Adrenal gland (tissue), 9 donors: ENCODE measurements at regions not wholly inside any gene's neighbourhood (a gene's known extent, or its start where the extent isn't known, plus 50 kb on each side); places are given as distances from the start of the nearest gene placed in this dataset.
A peak's percentile ranks its signal among the peaks of the same experiment; 100 is the strongest.

Source experiments
- DNase-seq, 7 donors: peaks; one replicate each; pipeline ENCODE4 v3.0.0-alpha.2; 2019 to 2020
- H3K27ac ChIP-seq, 5 donors: fragments of 200-600 bp; sonication (generic) in 4 of 5; 1 replicate in 3 of 5; 2 replicates in 2 of 5; pipeline versions ENCODE4 v1.5.1 to v1.8.0; 2016 to 2020; ENCODE audit warnings: mild to moderate bottlenecking in 1 of 5
- H3K27me3 ChIP-seq: fragments of 200-600 bp; 2 replicates; pipeline ENCODE4 v1.8.0; 2021
- H3K36me3 ChIP-seq, 2 donors: fragments of 200-600 bp; replicated peaks in 1 of 2; 1 replicate in 1 of 2; 2 replicates in 1 of 2; pipeline versions ENCODE4 v1.5.1 to v1.8.0; 2018 to 2022
- H3K4me1 ChIP-seq, 2 donors: fragments of 200-600 bp; replicated peaks in 1 of 2; 1 replicate in 1 of 2; 2 replicates in 1 of 2; pipeline versions ENCODE4 v1.5.1 to v1.8.0; 2018 to 2021
- H3K4me3 ChIP-seq, 4 donors: fragments of 200-600 bp; sonication (generic) in 3 of 4; one replicate each; pipeline ENCODE4 v1.5.1; 2016 to 2018
- H3K9me3 ChIP-seq, 3 donors: fragments of 200-600 bp; sonication (generic) in 1 of 3; replicated peaks in 1 of 3; 1 replicate in 2 of 3; 2 replicates in 1 of 3; pipeline versions ENCODE4 v1.5.1 to v1.8.0; 2016 to 2021
- POLR2A ChIP-seq, 2 donors: fragments of 450-650 bp; IDR thresholded peaks; one replicate each; pipeline ENCODE4 v1.6.1; 2017; ENCODE audit warnings: antibody characterized with exemption in 2 of 2, mild to moderate bottlenecking in 2 of 2, moderate library complexity in 1 of 2
- WGBS, 4 donors: extraction: QIAGEN DNeasy Blood & Tissue Kit in 2 of 4; methylation state at CpG; one replicate each; pipeline versions ENCODE4 v1.1.5 to v1.1.7; 2013 to 2017; 5-methylcytosine and 5-hydroxymethylcytosine counted together
- intact Hi-C, 2 donors: fragments of 100-400 bp; cut with DNase I; formaldehyde crosslinking; loops; one replicate each; pipeline versions ENCODE4 v1.14.1 to v1.15.0; 2022 to 2023
- TF ChIP-seq, protein P1 (sequence below), 6 experiments: fragments of 450-650 bp in 4 of 6; fragments of 200-600 bp in 2 of 6; sonication (generic) in 1 of 6; IDR thresholded peaks; 1 replicate in 5 of 6; 2 replicates in 1 of 6; pipeline versions ENCODE4 v1.5.1 to v1.8.0; 2016 to 2021; ENCODE audit warnings: antibody characterized with exemption in 6 of 6, mild to moderate bottlenecking in 2 of 6, moderate library complexity in 1 of 6
- donor health status: healthy with polysubstance abuse.
- donor health status: Bipolar disorder and iron deficiency.
- donor health status: DM: yes; HTN: yes; CAD: no.
- donor health status: DM: no; HTN: no; CAD: no.
- donor health status: DM: no; HTN: no; CAD: no.

DNA sequence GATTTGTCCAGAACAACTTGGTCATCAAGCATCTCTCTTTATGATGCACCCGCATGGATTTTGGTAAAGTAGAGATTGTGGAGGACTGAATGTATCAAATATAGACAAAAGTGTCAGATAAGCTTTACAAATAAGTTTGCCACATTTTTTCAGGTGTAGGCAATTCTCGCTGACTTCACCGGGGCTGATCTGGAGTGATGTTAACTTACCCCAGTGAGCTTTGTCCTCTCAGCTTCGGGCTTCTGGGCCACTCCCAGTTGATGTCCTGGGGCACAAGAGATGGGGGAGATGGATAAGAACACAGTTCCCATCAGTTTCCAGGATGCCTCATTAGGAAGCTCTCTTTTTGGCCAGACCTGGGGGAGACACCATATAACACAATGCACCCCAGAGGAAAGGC, 117.7 kb downstream of the ETS2 start:
- Histone ChIP-seq H3K27ac (no peak overlapping the region), H3K4me1 (peaks cover 6 to 29% of the 10 kb centered on the region in 2 donors), H3K9me3 (no peaks in the 10 kb centered on the region), H3K27me3 (no peaks in the 10 kb centered on the region), H3K36me3 (no peaks in the 10 kb centered on the region), H3K4me3 (no peak overlapping the region)
- TF ChIP-seq, protein P1, sequence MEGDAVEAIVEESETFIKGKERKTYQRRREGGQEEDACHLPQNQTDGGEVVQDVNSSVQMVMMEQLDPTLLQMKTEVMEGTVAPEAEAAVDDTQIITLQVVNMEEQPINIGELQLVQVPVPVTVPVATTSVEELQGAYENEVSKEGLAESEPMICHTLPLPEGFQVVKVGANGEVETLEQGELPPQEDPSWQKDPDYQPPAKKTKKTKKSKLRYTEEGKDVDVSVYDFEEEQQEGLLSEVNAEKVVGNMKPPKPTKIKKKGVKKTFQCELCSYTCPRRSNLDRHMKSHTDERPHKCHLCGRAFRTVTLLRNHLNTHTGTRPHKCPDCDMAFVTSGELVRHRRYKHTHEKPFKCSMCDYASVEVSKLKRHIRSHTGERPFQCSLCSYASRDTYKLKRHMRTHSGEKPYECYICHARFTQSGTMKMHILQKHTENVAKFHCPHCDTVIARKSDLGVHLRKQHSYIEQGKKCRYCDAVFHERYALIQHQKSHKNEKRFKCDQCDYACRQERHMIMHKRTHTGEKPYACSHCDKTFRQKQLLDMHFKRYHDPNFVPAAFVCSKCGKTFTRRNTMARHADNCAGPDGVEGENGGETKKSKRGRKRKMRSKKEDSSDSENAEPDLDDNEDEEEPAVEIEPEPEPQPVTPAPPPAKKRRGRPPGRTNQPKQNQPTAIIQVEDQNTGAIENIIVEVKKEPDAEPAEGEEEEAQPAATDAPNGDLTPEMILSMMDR (IDR thresholded peaks at IDR 0.05): no peak
- TF ChIP-seq POLR2A (IDR thresholded peaks at IDR 0.05): no peak
- WGBS, 4 donors: 87 to 97% (median 88%) methylated on average over 4 of the region's 4 CpGs
- intact Hi-C loops: loop anchor here in 1 of 2 donors (5.0 kb wide), 1 partner anchor 249 kb away; no protein-coding TSS in a partner anchor
- DNase-seq: no peak

DNA sequence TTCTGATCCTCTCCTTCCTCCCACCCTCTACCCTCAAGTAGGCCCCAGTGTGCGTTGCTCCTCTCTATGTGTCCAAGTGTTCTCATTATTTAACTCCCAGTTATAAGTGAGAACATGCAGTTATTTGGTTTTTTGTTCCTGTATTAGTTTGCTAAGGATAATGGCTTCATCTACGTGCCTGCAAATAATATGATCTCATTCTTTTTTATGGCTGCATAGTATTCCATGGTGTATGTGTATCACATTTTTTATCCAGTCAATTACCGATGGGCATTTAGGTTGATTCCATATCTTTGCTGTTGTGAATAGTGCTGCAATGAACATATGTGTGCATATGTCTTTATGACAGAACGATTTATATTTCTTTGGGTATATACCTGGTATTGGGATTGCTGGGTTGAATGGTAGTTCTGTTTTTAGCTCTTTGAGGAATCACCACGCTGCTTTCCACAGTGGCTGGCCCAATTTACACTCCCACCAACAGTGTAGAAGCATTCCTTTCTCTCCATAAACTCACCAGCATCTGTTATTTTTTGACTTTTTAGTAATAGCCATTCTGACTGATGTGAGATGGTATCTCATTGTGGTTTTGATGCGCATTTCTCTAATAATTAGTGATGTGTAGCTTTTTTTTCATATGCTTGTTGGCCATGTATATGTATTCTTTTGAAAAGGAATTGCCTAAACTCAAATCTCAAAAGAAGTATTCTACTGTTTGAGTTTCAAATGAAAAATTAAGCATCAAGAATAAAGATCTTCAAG, 116.9 kb downstream of the ETS2 start:
- Histone ChIP-seq H3K27me3 (no peaks in the 10 kb centered on the region), H3K4me3 (no peak overlapping the region), H3K4me1 (peaks cover 6 to 30% of the 10 kb centered on the region in 2 donors), H3K27ac (no peak overlapping the region), H3K9me3 (no peaks in the 10 kb centered on the region), H3K36me3 (no peaks in the 10 kb centered on the region)
- TF ChIP-seq, protein P1 (IDR thresholded peaks at IDR 0.05): no peak
- TF ChIP-seq POLR2A (IDR thresholded peaks at IDR 0.05): no peak
- 90 to 95% (median 92%) methylated on average over 6 of the region's 6 CpGs for WGBS, 4 donors
- intact Hi-C loops: loop anchor here in 1 of 2 donors (5.0 kb wide), 1 partner anchor 250 kb away; no protein-coding TSS in a partner anchor
- DNase-seq: no peak

DNA sequence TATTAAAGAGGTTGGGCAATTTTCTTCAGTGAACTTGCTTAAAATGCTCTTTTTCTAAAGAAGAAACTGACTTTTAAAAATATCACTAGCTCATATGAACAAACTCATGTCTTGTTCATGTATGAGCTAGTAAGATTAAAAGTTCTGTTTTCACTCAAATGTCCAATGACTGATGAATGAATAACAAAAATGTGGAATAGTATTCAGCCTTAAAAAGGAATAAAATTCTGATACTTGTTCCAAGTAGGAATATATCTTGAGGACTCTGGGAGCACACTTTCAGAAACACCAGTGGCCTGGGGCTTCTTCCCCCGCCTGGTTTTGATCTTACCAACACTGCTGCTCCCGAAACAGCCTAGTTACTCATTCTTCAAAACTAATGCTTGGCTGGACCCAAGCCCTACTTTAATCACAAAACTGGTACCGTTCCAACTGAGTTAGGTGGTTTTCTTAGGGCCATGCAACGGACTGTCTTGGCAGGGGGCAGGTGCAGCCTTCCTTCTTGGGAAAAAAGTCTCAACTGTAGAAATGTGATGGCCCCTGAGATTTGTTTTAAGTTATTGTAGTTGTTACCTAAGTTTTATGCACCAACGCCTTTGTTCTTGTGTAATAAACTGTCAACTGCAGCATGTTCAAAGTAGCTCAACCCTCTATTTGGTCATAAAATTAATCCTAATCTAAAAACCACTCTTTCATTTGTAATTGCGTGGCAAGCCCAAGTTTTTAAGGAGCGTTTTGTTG, 116.0 kb downstream of the ETS2 start:
- Histone ChIP-seq H3K27me3 (no peaks in the 10 kb centered on the region), H3K9me3 (no peaks in the 10 kb centered on the region), H3K36me3 (no peaks in the 10 kb centered on the region), H3K27ac (peak overlapping the region in 2 of 5 donors; percentile 35 to 49), H3K4me1 (peaks cover 6 to 30% of the 10 kb centered on the region in 2 donors), H3K4me3 (no peak overlapping the region)
- 78 to 86% (median 83%) methylated on average over 5 to 7 of the region's 7 CpGs for WGBS, 4 donors
- intact Hi-C loops: loop anchor here in 1 of 2 donors (5.0 kb wide), 1 partner anchor 251 kb away; no protein-coding TSS in a partner anchor
- DNase-seq: no peak
- TF ChIP-seq, protein P1 (IDR thresholded peaks at IDR 0.05): no peak
- no peak for TF ChIP-seq POLR2A (IDR thresholded peaks at IDR 0.05)
